ENCODE measurements at regions not wholly inside any gene's neighbourhood (a gene's known extent, or its start where the extent isn't known, plus 50 kb on each side); places are given as distances from the start of the nearest gene placed in this dataset.
A peak's percentile ranks its signal among the peaks of the same experiment; 100 is the strongest.

GRCh38 chr14:21995332-21995731, 321.7 kb upstream of the OR4E1 start:
- no peak for DNase-seq (ENCODE audit: low spot score)
- TF ChIP-seq CTCF (IDR thresholded peaks at IDR 0.05; ENCODE audit: extremely low read depth, insufficient read depth, missing control alignments) = no peak
- in situ Hi-C loops (cut with MboI; ENCODE audit: low pct_unique_long_range_greater_than_20kb, low sequenced_read_pairs, unreplicated experiment) = no loop called here

- TF ChIP-seq CTCF (IDR thresholded peaks at IDR 0.05; ENCODE audit: extremely low read depth, insufficient read depth, missing control alignments) = no peak
- in situ Hi-C loops (cut with MboI; ENCODE audit: low pct_unique_long_range_greater_than_20kb, low sequenced_read_pairs, unreplicated experiment) = no loop called here
Observed at GRCh38 chr14:21993837-21994236, 320.2 kb upstream of the OR4E1 start.

GRCh38 chr14:21993070-21993469, 319.5 kb upstream of the OR4E1 start:
- DNase-seq (ENCODE audit: low spot score) = no peak
- in situ Hi-C loops (cut with MboI; ENCODE audit: low pct_unique_long_range_greater_than_20kb, low sequenced_read_pairs, unreplicated experiment) = no loop called here
- TF ChIP-seq CTCF (IDR thresholded peaks at IDR 0.05; ENCODE audit: extremely low read depth, insufficient read depth, missing control alignments) = no peak

More at GRCh38 chr14:21993837-21994236, 320.2 kb upstream of the OR4E1 start:
- DNase-seq (ENCODE audit: low spot score) = no peak

GRCh38 chr14:21991130-21991529, 317.5 kb upstream of the OR4E1 start:
- in situ Hi-C loops (cut with MboI; ENCODE audit: low pct_unique_long_range_greater_than_20kb, low sequenced_read_pairs, unreplicated experiment) = no loop called here
- TF ChIP-seq CTCF (IDR thresholded peaks at IDR 0.05; ENCODE audit: extremely low read depth, insufficient read depth, missing control alignments) = no peak

GRCh38 chr14:21990116-21990515, 316.5 kb upstream of the OR4E1 start:
- peak; percentile 15 for TF ChIP-seq CTCF (IDR thresholded peaks at IDR 0.05; ENCODE audit: extremely low read depth, insufficient read depth, missing control alignments)
- DNase-seq (ENCODE audit: low spot score) = no peak
- in situ Hi-C loops (cut with MboI; ENCODE audit: low pct_unique_long_range_greater_than_20kb, low sequenced_read_pairs, unreplicated experiment) = no loop called here

More at GRCh38 chr14:21991130-21991529, 317.5 kb upstream of the OR4E1 start:
- no peak for DNase-seq (ENCODE audit: low spot score)

GRCh38 chr14:21989090-21989489, 315.5 kb upstream of the OR4E1 start:
- no peak for DNase-seq (ENCODE audit: low spot score)
- TF ChIP-seq CTCF (IDR thresholded peaks at IDR 0.05; ENCODE audit: extremely low read depth, insufficient read depth, missing control alignments) = no peak
- in situ Hi-C loops (cut with MboI; ENCODE audit: low pct_unique_long_range_greater_than_20kb, low sequenced_read_pairs, unreplicated experiment) = no loop called here

GRCh38 chr14:21988413-21988812, 314.8 kb upstream of the OR4E1 start:
- in situ Hi-C loops (cut with MboI; ENCODE audit: low pct_unique_long_range_greater_than_20kb, low sequenced_read_pairs, unreplicated experiment) = no loop called here
- DNase-seq (ENCODE audit: low spot score) = no peak
- no peak for TF ChIP-seq CTCF (IDR thresholded peaks at IDR 0.05; ENCODE audit: extremely low read depth, insufficient read depth, missing control alignments)

Measured in GM13977 (cell line).